Neural progenitor cell (in vitro differentiated cells): ENCODE measurements at regions not wholly inside any gene's neighbourhood (a gene's known extent, or its start where the extent isn't known, plus 50 kb on each side); places are given as distances from the start of the nearest gene placed in this dataset.

ENCODE experiments used
- DNase-seq: peaks from one replicate; pipeline ENCODE4 v3.0.0-alpha.2; 2016; ENCODE audit warnings: low spot score
- H2AFZ ChIP-seq: fragments of 200-600 bp; sonication (generic); replicated peaks from 2 replicates; pipeline ENCODE4 v1.6.1; 2016; ENCODE audit warnings: antibody characterized with exemption
- H3F3A ChIP-seq: fragments of 200-600 bp; sonication (generic); 2 replicates; pipeline ENCODE4 v1.6.1; 2016; ENCODE audit warnings: antibody characterized with exemption, low read depth
- H3K27ac ChIP-seq: fragments of 200-600 bp; sonication (generic); 2 replicates; pipeline ENCODE4 v1.5.1; 2016; ENCODE audit warnings: mild to moderate bottlenecking
- H3K27me3 ChIP-seq: fragments of 200-600 bp; sonication (generic); 2 replicates; pipeline ENCODE4 v1.6.1; 2016; ENCODE audit warnings: mild to moderate bottlenecking, moderate library complexity
- H3K36me3 ChIP-seq: fragments of 200-600 bp; sonication (generic); 2 replicates; pipeline ENCODE4 v1.5.1; 2016
- H3K4me1 ChIP-seq: fragments of 200-600 bp; sonication (generic); 2 replicates; pipeline ENCODE4 v1.6.1; 2016; ENCODE audit warnings: mixed run types
- H3K4me2 ChIP-seq: fragments of 200-600 bp; sonication (generic); 2 replicates; pipeline ENCODE4 v1.6.1; 2016
- H3K4me3 ChIP-seq: fragments of 200-600 bp; sonication (generic); 2 replicates; pipeline ENCODE4 v1.5.1; 2016
- H3K79me2 ChIP-seq: fragments of 200-600 bp; sonication (generic); 2 replicates; pipeline ENCODE4 v1.6.1; 2016; ENCODE audit warnings: low read depth
- H3K9ac ChIP-seq: fragments of 200-600 bp; sonication (generic); 2 replicates; pipeline ENCODE4 v1.6.1; 2016
- H3K9me3 ChIP-seq: fragments of 200-600 bp; sonication (generic); 2 replicates; pipeline ENCODE4 v1.5.1; 2016; ENCODE audit warnings: low read depth
- H4K20me1 ChIP-seq: fragments of 200-600 bp; sonication (generic); 2 replicates; pipeline ENCODE4 v1.6.1; 2016; ENCODE audit warnings: low read depth
- H3K27ac Mint-ChIP-seq: 3 replicates; pipeline ENCODE4 v1.8.0; 2021; ENCODE audit warnings: mixed read lengths
- H3K27me3 Mint-ChIP-seq: 2 replicates; pipeline ENCODE4 v1.8.0; 2022; ENCODE audit warnings: low read depth, mild to moderate bottlenecking, inconsistent platforms, moderate library complexity, mixed read lengths; ENCODE audit not compliant: insufficient read depth
- H3K36me3 Mint-ChIP-seq: 3 replicates; pipeline ENCODE4 v1.8.0; 2021; ENCODE audit warnings: mixed read lengths
- H3K4me1 Mint-ChIP-seq: 3 replicates; pipeline ENCODE4 v1.8.0; 2021; ENCODE audit warnings: mixed read lengths
- H3K4me3 Mint-ChIP-seq: 3 replicates; pipeline ENCODE4 v1.8.0; 2021; ENCODE audit warnings: mild to moderate bottlenecking, moderate library complexity, mixed read lengths
- H3K9me3 Mint-ChIP-seq: 3 replicates; pipeline ENCODE4 v1.8.0; 2020; ENCODE audit warnings: mixed read lengths
- CTCF ChIP-seq: fragments of 200-600 bp; sonication (generic); IDR thresholded peaks from 2 replicates; pipeline ENCODE4 v1.5.1; 2017; ENCODE audit warnings: antibody characterized with exemption, mild to moderate bottlenecking
- EZH2 ChIP-seq: fragments of 200-600 bp; sonication (generic); IDR thresholded peaks from 2 replicates; pipeline ENCODE4 v1.6.1; 2017; ENCODE audit warnings: antibody characterized with exemption, mild to moderate bottlenecking, moderate library complexity
- EZH2phosphoT487 ChIP-seq: fragments of 200-600 bp; sonication (generic); IDR thresholded peaks from 2 replicates; pipeline ENCODE4 v1.6.1; 2017; ENCODE audit warnings: antibody characterized with exemption

GRCh38 chr15:94546808-94547207, 315.4 kb downstream of the MCTP2 start:
- TF ChIP-seq CTCF (no peak), EZH2phosphoT487 (no peak), EZH2 (no peak)
- no peaks in the 10 kb centered on the region for H3F3A ChIP-seq

GRCh38 chr15:94547711-94548110, 316.4 kb downstream of the MCTP2 start:
- Histone ChIP-seq H3K4me1 (no peaks in the 10 kb centered on the region), H3K9ac (no peak overlapping the region), H3K79me2 (no peaks in the 10 kb centered on the region), H3K9me3 (no peaks in the 10 kb centered on the region), H3K4me3 (no peak overlapping the region), H3K36me3 (no peaks in the 10 kb centered on the region), H3F3A (no peaks in the 10 kb centered on the region), H3K27ac (no peak overlapping the region), H2AFZ (no peak overlapping the region), H4K20me1 (no peaks in the 10 kb centered on the region), H3K4me2 (no peak overlapping the region), H3K27me3 (no peaks in the 10 kb centered on the region)
- TF ChIP-seq CTCF: no peak
- no peak for TF ChIP-seq EZH2
- no peak for TF ChIP-seq EZH2phosphoT487
- Mint-ChIP-seq H3K9me3 (no peaks in the 10 kb centered on the region), H3K4me3 (no peak overlapping the region), H3K27me3 (no peaks in the 10 kb centered on the region), H3K4me1 (peaks cover 13% of the 10 kb centered on the region), H3K27ac (no peak overlapping the region), H3K36me3 (no peaks in the 10 kb centered on the region)
- no peak for DNase-seq

More at GRCh38 chr15:94546808-94547207, 315.4 kb downstream of the MCTP2 start:
- no peaks in the 10 kb centered on the region for H3K9me3 Mint-ChIP-seq
- no peaks in the 10 kb centered on the region for H3K36me3 Mint-ChIP-seq
- Histone ChIP-seq H3K9me3 (no peaks in the 10 kb centered on the region), H3K9ac (no peak overlapping the region), H3K27ac (no peak overlapping the region), H3K4me1 (no peaks in the 10 kb centered on the region), H3K4me3 (no peak overlapping the region), H3K79me2 (no peaks in the 10 kb centered on the region), H3K36me3 (no peaks in the 10 kb centered on the region), H3K27me3 (no peaks in the 10 kb centered on the region), H3K4me2 (no peak overlapping the region), H4K20me1 (no peaks in the 10 kb centered on the region), H2AFZ (no peak overlapping the region)
- no peak for DNase-seq
- H3K27me3 Mint-ChIP-seq: no peaks in the 10 kb centered on the region
- peaks cover 13% of the 10 kb centered on the region for H3K4me1 Mint-ChIP-seq
- no peak overlapping the region for H3K4me3 Mint-ChIP-seq
- no peak overlapping the region for H3K27ac Mint-ChIP-seq

- no peaks in the 10 kb centered on the region for H3K4me1 ChIP-seq
- no peak overlapping the region for H3K9ac ChIP-seq
- no peak overlapping the region for H3K4me2 ChIP-seq
- no peaks in the 10 kb centered on the region for H3K9me3 ChIP-seq
- no peak for DNase-seq
- TF ChIP-seq EZH2 (no peak), EZH2phosphoT487 (no peak), CTCF (no peak)
- no peaks in the 10 kb centered on the region for H3K79me2 ChIP-seq
- no peaks in the 10 kb centered on the region for H3K4me1 Mint-ChIP-seq
- no peaks in the 10 kb centered on the region for H3F3A ChIP-seq
- H4K20me1 ChIP-seq: no peaks in the 10 kb centered on the region
- no peak overlapping the region for H3K27ac Mint-ChIP-seq
- H3K4me3 Mint-ChIP-seq: no peak overlapping the region
- H3K27me3 Mint-ChIP-seq: no peaks in the 10 kb centered on the region
- H3K36me3 Mint-ChIP-seq: no peaks in the 10 kb centered on the region
- no peak overlapping the region for H3K4me3 ChIP-seq
- no peaks in the 10 kb centered on the region for H3K36me3 ChIP-seq
- H2AFZ ChIP-seq: no peak overlapping the region
- no peaks in the 10 kb centered on the region for H3K9me3 Mint-ChIP-seq
- no peak overlapping the region for H3K27ac ChIP-seq
- H3K27me3 ChIP-seq: no peaks in the 10 kb centered on the region
Measured at GRCh38 chr15:94555841-94556519, 324.6 kb downstream of the MCTP2 start.
